HG03045 (cell line): ENCODE measurements at regions not wholly inside any gene's neighbourhood (a gene's known extent, or its start where the extent isn't known, plus 50 kb on each side); places are given as distances from the start of the nearest gene placed in this dataset.
"Not testable (repeated sequence)": the region's sequence is repeated elsewhere in the genome, so short reads cannot be mapped to it uniquely, and the experiment has no call there.

Experiments used
- ATAC-seq: cut with Tn5 transposase; IDR thresholded peaks from one replicate; pipeline ENCODE4 v1.9.1; 2021; ENCODE audit warnings: mild to moderate bottlenecking, moderate library complexity; ENCODE audit not compliant: unreplicated experiment

DNA sequence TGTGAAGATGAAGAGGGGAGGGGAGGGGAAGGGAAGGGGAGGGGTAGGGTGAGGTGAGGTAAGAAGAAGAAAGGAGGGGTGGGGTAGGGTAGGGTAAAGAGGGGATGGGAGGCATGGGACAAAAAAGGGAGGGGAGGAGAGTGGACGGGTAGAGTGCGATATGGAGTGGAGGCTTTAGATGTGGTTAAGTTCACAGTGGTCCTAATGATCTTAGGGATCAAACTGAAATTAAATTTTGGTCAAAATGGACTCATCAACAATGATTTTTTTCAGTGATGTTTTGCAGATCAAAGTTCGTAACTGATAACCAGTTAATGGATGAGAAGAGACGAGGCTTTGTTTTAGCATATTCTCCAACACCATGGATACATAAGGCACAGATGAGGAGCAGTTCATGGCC, 513.9 kb upstream of the ACVR2A start:
- no peak for ATAC-seq

DNA sequence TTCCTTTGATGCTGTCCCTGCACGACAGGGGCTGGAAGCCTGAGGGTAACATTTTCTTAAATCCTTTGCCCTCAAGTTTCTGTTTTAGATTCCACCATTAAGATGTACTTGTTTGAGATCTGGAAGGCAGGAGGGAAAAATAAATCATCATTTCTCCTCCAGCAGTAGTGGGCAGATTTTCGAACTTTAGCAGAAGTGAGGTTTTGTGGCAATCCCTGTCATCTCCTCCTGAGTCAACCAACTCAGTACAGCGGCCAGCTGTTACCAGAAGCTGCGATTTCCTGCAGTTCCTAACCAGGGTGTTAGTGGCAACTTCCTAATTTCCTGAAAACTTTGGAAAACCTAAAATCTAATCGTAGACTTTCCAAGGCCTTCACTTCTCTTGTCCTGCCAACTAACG, 517.2 kb upstream of the ACVR2A start:
- ATAC-seq = no peak

DNA sequence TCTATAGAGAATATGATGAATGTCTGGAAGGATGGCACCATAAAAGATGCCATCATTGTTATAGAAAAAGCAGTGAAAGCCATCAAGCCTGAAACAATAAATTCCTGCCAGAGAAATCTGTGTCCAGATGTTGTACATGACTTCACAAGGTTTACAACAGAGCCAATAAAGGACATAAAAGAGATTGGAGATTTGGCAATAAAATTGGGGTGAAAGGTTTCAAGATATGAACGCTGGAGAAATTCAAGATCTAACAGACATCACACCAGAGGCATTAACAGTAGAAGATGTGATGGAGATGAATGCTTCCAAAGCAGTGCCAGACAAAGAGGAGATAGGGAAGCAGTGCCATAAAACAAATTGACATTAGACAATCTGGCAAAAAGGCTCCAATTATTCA, 518.8 kb upstream of the ACVR2A start:
- no peak for ATAC-seq

DNA sequence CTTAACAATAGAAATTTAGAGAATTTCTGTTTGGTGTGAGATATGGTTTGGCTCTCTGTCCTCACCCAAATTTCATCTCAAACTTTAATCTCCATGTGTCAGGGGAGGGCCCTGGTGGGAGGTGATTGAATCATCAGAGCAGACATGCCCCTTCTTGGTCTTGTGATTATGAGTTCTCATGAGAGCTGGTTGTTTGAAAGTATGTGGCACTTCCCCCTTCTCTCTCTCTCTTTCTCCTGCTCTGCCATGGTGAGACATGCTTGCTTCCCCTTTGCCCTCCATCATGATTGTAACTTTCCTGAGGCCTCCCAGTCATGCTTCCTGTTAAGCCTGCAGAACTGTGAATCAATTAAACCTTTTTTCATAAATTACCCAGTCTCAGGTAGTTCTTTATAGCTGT, 524.7 kb upstream of the ACVR2A start:
- no peak for ATAC-seq

DNA sequence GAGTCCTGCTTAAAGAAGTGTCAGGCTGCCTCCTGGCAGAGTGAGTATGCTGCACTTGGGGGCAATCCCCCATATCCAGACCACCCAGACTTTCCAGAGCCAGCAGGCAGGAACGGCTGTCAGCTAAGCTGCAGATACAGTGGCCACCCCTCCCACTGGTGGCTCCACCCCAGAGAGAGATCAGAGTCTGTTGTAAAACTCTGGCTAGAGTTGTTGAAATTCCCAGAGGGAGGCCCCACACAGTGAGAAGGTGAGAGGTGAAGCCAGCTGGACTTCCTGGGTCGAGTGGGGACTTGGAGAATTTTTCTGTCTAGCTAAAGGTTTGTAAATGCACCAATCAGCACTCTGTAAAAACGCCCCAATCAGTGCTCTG, 533.8 kb upstream of the ACVR2A start:
- no peak for ATAC-seq

GRCh38 chr2:147310335-147311057, 534.3 kb upstream of the ACVR2A start:
- ATAC-seq = no peak

DNA sequence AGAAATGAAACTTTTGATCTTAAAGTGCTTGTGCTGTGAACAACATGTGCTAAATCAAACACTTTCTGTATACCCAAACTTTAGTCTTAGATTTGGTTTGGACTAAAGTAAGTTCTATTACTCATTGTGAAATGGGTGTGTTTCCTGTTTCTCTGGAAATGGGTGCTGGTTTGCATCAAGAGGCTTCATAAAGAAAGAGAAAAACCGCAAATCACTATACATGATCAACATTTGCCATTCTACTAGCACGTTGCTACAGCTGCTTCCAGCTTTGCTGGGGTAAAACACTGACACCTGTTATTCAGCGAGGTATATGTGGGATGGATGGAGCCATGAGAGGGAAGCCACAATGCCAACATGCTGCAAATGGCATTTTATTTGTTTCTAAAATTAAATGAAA, 547.0 kb upstream of the ACVR2A start:
- peak; percentile 94 for ATAC-seq

- ATAC-seq = no peak
Measured at GRCh38 chr2:147294825-147295392, 549.9 kb upstream of the ACVR2A start.

DNA sequence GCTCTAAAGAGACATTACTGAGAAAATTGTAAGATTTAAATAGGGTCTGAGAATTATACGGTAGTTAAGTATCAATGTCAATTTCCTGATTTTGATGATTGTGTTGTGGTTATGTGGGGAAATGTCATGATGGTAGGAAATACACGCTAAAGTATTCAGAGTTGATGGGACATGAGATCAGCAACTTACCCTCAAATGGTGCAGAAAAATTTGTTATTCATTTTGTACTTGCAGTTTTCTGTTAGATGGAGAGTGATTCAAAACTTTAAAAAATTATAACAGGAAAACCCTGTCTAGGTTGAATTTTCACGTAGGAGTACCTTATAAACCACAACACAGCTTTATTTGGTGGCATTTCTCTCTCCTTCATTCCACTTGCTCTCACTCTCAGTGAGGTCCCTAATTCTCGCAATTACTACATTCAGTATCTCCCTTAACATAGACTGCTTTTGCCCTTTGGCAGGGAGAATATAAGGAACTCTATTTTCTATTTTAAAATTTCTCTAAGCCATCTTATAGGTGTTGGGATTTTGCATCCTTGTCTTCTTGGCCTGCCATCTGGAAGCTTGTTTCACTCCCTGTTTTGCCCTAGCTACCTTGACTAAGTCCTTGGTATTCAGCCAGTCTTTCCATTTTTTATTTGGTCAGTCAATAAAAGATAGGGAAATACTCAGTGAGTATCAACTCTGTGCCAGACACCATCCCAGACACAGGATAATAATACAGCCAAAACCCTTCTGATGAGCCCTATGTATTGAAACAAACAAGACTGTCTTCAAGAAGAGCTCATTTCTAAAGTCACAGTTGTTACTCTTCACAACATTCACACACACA, 550.6 kb upstream of the ACVR2A start:
- no peak for ATAC-seq

GRCh38 chr2:147288131-147288530, 556.7 kb upstream of the ACVR2A start:
- peak; percentile 57 for ATAC-seq

DNA sequence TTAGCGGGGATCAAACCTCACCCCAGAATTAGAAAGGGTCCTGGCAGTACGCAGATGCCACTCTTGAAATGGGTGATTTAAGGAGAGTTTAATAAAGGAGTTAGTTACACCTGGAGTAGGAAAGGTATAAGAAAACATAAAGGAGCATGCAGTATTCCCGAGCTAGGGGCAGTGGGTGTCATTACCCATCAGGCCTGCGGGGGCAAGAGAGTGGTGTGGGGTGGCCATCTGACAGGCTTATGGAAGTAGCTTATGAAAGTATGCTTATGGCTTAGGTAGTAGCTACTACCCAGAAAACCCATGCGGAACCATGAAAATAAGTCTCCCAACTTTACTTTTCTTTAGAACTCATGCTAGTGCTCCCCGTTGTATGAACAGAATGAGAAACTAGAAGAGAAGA, 568.9 kb upstream of the ACVR2A start:
- no peak for ATAC-seq

- no peak for ATAC-seq
Measured at GRCh38 chr2:147273628-147274027, 571.2 kb upstream of the ACVR2A start.

DNA sequence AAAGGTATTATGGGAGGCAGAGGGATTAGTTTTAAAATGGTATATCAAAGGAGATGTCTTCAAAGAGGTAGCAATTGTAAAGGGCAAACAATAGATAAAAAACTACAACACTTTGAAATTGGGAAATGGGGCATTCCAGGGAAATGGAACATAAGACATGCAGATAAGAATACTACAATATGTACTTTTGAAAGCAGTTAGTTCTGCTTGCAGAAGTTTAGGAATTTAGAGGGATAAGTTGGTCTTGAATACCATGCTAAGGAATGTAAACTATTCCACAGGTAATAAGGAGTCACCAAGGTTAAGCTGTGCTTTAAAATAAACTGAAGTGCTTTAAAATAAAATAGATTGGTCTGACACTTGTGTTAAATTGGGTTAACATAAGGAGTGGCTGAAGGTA, 571.7 kb upstream of the ACVR2A start:
- no peak for ATAC-seq

DNA sequence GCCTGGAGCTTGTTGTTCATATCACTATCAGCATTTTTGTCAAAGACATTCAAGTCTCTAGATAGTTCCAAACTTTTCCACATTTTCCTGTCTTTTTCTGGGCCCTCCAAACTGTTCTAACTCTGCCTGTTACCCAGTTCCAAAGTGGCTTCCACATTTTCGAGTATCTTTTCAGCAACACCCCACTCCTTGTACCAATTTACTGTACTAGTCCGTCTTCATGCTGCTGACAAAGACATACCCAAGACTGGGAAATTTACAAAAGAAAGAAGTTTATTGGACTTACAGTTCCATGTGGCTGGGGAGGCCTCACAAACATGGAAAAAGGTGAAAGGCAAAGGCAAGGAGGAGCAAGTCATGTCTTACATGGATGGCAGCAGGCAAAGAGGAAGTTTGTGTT, 575.2 kb upstream of the ACVR2A start:
- not testable (repeated sequence) for ATAC-seq

- ATAC-seq = no peak
Measured at GRCh38 chr2:147260241-147260640, 584.6 kb upstream of the ACVR2A start.

DNA sequence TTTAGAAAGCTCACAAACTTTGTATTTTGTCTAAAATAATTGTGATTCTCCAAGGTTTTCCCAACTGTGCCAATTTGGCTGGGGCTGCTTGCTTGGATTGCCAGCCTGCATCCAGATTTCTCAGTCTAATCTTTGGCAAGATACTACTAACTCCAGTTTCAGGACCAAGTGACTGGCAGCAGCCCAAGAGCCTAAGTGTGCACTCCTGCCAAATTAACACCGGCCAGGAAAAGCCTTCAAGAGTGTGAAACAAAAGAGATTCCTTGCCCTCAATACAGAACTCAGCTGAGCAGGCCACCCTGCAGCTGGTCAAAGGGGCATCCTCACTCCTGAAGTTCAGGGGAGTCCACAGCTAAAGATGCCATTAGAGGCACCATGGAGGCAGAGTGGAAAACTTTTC, 589.0 kb upstream of the ACVR2A start:
- no peak for ATAC-seq

DNA sequence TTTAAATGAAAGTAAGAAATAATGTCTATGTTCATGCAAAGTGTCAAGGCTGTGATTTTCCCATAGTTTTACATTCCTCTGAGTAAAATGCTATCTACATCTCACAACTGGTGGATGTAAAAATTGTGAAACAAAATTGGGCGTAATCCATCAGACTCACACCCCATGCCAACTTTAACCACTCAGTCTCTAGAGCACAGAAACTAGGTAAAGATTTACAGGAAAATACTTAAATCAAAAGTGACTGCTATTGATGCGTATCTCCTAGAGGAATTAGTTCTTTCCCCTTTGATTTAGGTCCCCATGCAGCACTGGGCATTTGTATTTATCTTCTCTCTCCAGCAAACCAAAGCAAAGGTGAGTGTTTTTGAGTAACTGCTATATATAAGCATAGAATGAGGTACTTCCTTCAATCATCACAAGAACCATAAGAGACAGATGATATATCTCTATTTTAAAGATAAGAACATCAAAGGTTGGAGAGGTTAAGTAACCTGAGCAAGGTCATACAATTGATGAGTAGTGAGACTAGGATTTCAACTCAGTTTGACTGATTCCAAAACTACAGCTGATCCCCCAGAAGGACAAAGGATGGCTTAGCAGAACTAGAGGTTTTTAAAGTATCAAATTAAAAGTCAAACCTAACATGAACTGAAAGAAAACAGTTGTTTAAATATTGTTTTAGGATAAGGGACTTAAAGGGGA, 594.0 kb upstream of the ACVR2A start:
- ATAC-seq = no peak

- ATAC-seq = no peak
Measured at GRCh38 chr2:147247749-147248148, 597.1 kb upstream of the ACVR2A start.

DNA sequence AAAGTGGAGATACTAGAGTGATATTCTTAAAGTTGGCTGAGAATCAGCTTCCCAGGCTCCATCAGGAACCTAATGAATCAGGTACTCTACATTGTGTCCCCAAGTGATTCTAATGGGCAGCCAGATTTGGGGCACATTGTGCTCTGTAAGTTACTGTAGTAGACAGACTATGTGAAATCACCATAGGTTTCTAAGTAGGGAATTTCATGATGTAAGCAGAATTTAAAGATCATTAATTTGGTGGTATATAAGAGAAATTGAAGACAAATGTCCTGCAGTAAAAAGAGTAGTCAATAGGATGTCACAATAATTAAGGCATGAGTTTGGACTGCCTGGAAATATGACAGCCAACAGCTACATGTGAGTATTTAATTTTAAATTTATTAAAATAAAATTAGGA, 602.4 kb upstream of the ACVR2A start:
- no peak for ATAC-seq

DNA sequence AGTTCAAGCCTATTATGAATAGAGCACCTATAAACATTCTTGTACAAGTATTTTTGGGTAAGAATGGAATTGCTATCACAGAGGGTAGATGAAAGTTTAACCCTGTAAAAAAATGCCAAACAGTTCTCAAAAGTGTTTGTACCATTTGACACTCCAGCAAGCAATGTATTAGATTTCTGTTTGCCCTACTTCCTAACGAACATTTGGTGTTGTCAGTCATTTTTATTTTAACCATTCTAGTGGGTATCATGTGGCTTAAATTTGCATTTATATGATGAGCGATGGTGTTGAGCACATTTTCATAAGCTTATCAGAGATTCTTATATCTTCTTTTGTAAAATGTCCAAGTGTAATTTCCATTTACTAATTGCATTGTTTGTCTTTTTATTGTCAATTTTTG, 608.2 kb upstream of the ACVR2A start:
- no peak for ATAC-seq

DNA sequence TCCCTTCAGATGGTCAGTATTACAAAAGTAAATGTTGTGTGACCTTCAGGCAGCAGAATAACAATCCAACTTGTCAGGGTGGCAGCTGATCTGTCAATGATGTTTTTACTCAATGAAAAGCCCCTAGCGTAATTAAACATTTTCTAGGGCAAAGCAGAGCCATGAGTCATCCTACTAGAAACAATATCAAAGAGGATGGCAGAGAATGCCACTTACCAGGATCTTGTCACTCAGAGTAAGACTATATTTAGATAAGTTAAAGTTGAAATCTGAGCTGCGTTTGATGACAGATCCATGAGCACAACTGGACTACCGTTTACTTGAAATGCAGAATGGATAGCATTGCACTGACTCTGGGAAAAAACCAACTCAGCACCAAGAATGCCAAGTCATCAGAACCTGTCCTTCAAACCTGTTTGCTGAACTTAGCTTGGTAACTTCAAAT, 612.6 kb upstream of the ACVR2A start:
- ATAC-seq = no peak
